ENCODE measurements at regions not wholly inside any gene's neighbourhood (a gene's known extent, or its start where the extent isn't known, plus 50 kb on each side); places are given as distances from the start of the nearest gene placed in this dataset.

GRCh38 chr2:75379476-75380210 lies 180.3 kb upstream of the TACR1 start:
- Histone ChIP-seq H3K9me3 (replicated peaks; ENCODE audit: control insufficient read depth, insufficient read depth, low read depth, low read length) (no peaks in the 10 kb centered on the region), H3K4me1 (replicated peaks in 1 of 2; ENCODE audit: control insufficient read depth in 2 of 2, insufficient read depth in 2 of 2, low read length in 2 of 2) (no peaks in the 10 kb centered on the region; a peak in 1 of 5 replicates), H3K4me2 (ENCODE audit: insufficient read depth, low read length) (no peak overlapping the region), H3K9ac (ENCODE audit: insufficient read depth in 1 of 2, low read depth in 2 of 2, low read length in 2 of 2) (no peak overlapping the region), H2AFZ (ENCODE audit: low read depth, low read length) (no peak overlapping the region), H4K20me1 (replicated peaks; ENCODE audit: control insufficient read depth, insufficient read depth, low read length) (no peaks in the 10 kb centered on the region), H3K9me1 (ENCODE audit: control insufficient read depth, insufficient read depth, low read length) (no peaks in the 10 kb centered on the region), H3K27me3 (ENCODE audit: control insufficient read depth in 2 of 2, insufficient read depth in 2 of 2, low read length in 2 of 2) (no peaks in the 10 kb centered on the region), H3K27ac (ENCODE audit: extremely low read depth, low read depth, low read length) (no peak overlapping the region), H3K79me2 (ENCODE audit: control insufficient read depth, insufficient read depth, low read length) (no peaks in the 10 kb centered on the region), H3K4me3 (no peak overlapping the region), H3K36me3 (ENCODE audit: control insufficient read depth, insufficient read depth, low read length) (no peaks in the 10 kb centered on the region)
- POLR2A ChIA-PET, result interaction anchor here (0.6 to 0.8 kb wide), 2 partner anchors 111 to 200 kb away, joined by 3 read pairs; no protein-coding TSS in a partner anchor
- intact Hi-C loops (cut with micrococcal nuclease), result no loop called here
- ATAC-seq (no peak), FAIRE-seq (no peak), DNase-seq (ENCODE audit: extremely low read depth in 1 of 4, low spot score in 3 of 4) (no peak)
- TF ChIP-seq SLC30A9 (CRISPR knock-in tag; IDR thresholded peaks at IDR 0.05), result no peak
- no peak for TF ChIP-seq SMAD4 (CRISPR knock-in tag; conservative IDR thresholded peaks at IDR 0.05)
- TF ChIP-seq MITF (IDR thresholded peaks at IDR 0.05), result no peak
- no peak for TF ChIP-seq GATA2 (CRISPR knock-in tag; IDR thresholded peaks at IDR 0.05)
- CTCF ChIA-PET (ENCODE audit: low intra/inter-chr PET ratio), result no interaction called here
- WGBS (ENCODE audit: insufficient coverage, low coverage, missing lambda C conversion rate), result 1% methylated on average over 7 of the region's 7 CpGs
- in situ Hi-C loops (cut with MboI), result no loop called here
- BruUV-seq (replicated peaks), result no TSS peak

Measured in K562 (cell line).